ENCODE measurements at regions not wholly inside any gene's neighbourhood (a gene's known extent, or its start where the extent isn't known, plus 50 kb on each side); places are given as distances from the start of the nearest gene placed in this dataset.

GRCh38 chr19:57002710-57003109 lies 117.1 kb upstream of the USP29 start:
- no peak overlapping the region for H3K4me3 ChIP-seq
- in situ Hi-C loops (cut with MboI): no loop called here
- 39 to 42% methylated on average over 15 of the region's 15 CpGs for WGBS, 2 experiments (ENCODE audit: low coverage in 1 of 2, low lambda C conversion rate in 2 of 2, missing lambda C conversion rate in 2 of 2)
- H3K79me2 ChIP-seq (ENCODE audit: insufficient read depth): no peaks in the 10 kb centered on the region
- H4K20me1 ChIP-seq (ENCODE audit: insufficient read depth): no peaks in the 10 kb centered on the region
- no peaks in the 10 kb centered on the region for H3K4me1 ChIP-seq (ENCODE audit: insufficient read depth)
- H3K9me2 ChIP-seq (ENCODE audit: insufficient read depth): no peaks in the 10 kb centered on the region
- no peak for DNase-seq
- H2AFZ ChIP-seq: no peak overlapping the region
- TF ChIP-seq EZH2phosphoT487 (IDR thresholded peaks at IDR 0.05; ENCODE audit: insufficient read depth, low read depth): no peak
- TF ChIP-seq EZH2 (IDR thresholded peaks at IDR 0.05; ENCODE audit: insufficient read depth, poor library complexity, severe bottlenecking): no peak
- no peak overlapping the region for H3K9ac ChIP-seq
- no peak overlapping the region for H3K4me2 ChIP-seq (ENCODE audit: unreplicated experiment)
- peaks cover 6% of the 10 kb centered on the region for H3K9me3 ChIP-seq (ENCODE audit: low read depth)
- no peaks in the 10 kb centered on the region for H3K36me3 ChIP-seq (ENCODE audit: low read depth)
- no peaks in the 10 kb centered on the region for H3F3A ChIP-seq (ENCODE audit: insufficient read depth)
- no peak overlapping the region for H3K27ac ChIP-seq
- H3K27me3 ChIP-seq (replicated peaks; ENCODE audit: insufficient read depth): no peaks in the 10 kb centered on the region

GRCh38 chr19:57004418-57004817 lies 115.4 kb upstream of the USP29 start:
- in situ Hi-C loops (cut with MboI): no loop called here
- no peak for DNase-seq
- H2AFZ ChIP-seq: no peak overlapping the region

GRCh38 chr19:57008432-57008831 lies 111.4 kb upstream of the USP29 start:
- H3K9ac ChIP-seq: no peak overlapping the region
- no peaks in the 10 kb centered on the region for H3K36me3 ChIP-seq (ENCODE audit: low read depth)
- no peak for DNase-seq
- H3K4me3 ChIP-seq: no peak overlapping the region
- TF ChIP-seq EZH2 (IDR thresholded peaks at IDR 0.05; ENCODE audit: insufficient read depth, poor library complexity, severe bottlenecking) (no peak), EZH2phosphoT487 (IDR thresholded peaks at IDR 0.05; ENCODE audit: insufficient read depth, low read depth) (no peak)
- WGBS, 2 experiments (ENCODE audit: low coverage in 1 of 2, low lambda C conversion rate in 2 of 2, missing lambda C conversion rate in 2 of 2): 31 to 34% methylated on average over 6 of the region's 6 CpGs
- no peaks in the 10 kb centered on the region for H3K4me1 ChIP-seq (ENCODE audit: insufficient read depth)
- no peak overlapping the region for H3K27ac ChIP-seq
- H3K9me3 ChIP-seq (ENCODE audit: low read depth): no peaks in the 10 kb centered on the region
- H3K9me2 ChIP-seq (ENCODE audit: insufficient read depth): no peaks in the 10 kb centered on the region
- no peak overlapping the region for H3K4me2 ChIP-seq (ENCODE audit: unreplicated experiment)
- H3F3A ChIP-seq (ENCODE audit: insufficient read depth): no peaks in the 10 kb centered on the region
- in situ Hi-C loops (cut with MboI): no loop called here
- H3K27me3 ChIP-seq (replicated peaks; ENCODE audit: insufficient read depth): no peaks in the 10 kb centered on the region
- no peak overlapping the region for H2AFZ ChIP-seq
- no peaks in the 10 kb centered on the region for H3K79me2 ChIP-seq (ENCODE audit: insufficient read depth)
- H4K20me1 ChIP-seq (ENCODE audit: insufficient read depth): no peaks in the 10 kb centered on the region

More at GRCh38 chr19:57004418-57004817, 115.4 kb upstream of the USP29 start:
- Histone ChIP-seq H3K9me3 (ENCODE audit: low read depth) (peaks cover 4% of the 10 kb centered on the region), H3K4me2 (ENCODE audit: unreplicated experiment) (no peak overlapping the region), H3K36me3 (ENCODE audit: low read depth) (no peaks in the 10 kb centered on the region), H3K4me3 (no peak overlapping the region), H3K27ac (no peak overlapping the region), H3K9me2 (ENCODE audit: insufficient read depth) (no peaks in the 10 kb centered on the region), H3K4me1 (ENCODE audit: insufficient read depth) (no peaks in the 10 kb centered on the region), H3K27me3 (replicated peaks; ENCODE audit: insufficient read depth) (no peaks in the 10 kb centered on the region), H3F3A (ENCODE audit: insufficient read depth) (no peaks in the 10 kb centered on the region), H4K20me1 (ENCODE audit: insufficient read depth) (no peaks in the 10 kb centered on the region), H3K9ac (no peak overlapping the region), H3K79me2 (ENCODE audit: insufficient read depth) (no peaks in the 10 kb centered on the region)
- 60 to 65% methylated on average over 13 of the region's 13 CpGs for WGBS, 2 experiments (ENCODE audit: low coverage in 1 of 2, low lambda C conversion rate in 2 of 2, missing lambda C conversion rate in 2 of 2)
- TF ChIP-seq EZH2phosphoT487 (IDR thresholded peaks at IDR 0.05; ENCODE audit: insufficient read depth, low read depth): no peak
- no peak for TF ChIP-seq EZH2 (IDR thresholded peaks at IDR 0.05; ENCODE audit: insufficient read depth, poor library complexity, severe bottlenecking)

GRCh38 chr19:57010541-57010940 lies 109.2 kb upstream of the USP29 start:
- no peaks in the 10 kb centered on the region for H3K9me3 ChIP-seq (ENCODE audit: low read depth)
- H3K9me2 ChIP-seq (ENCODE audit: insufficient read depth): no peaks in the 10 kb centered on the region
- H3K4me1 ChIP-seq (ENCODE audit: insufficient read depth): no peaks in the 10 kb centered on the region
- H3K4me3 ChIP-seq: no peak overlapping the region
- H3K4me2 ChIP-seq (ENCODE audit: unreplicated experiment): no peak overlapping the region
- WGBS, 2 experiments (ENCODE audit: low coverage in 1 of 2, low lambda C conversion rate in 2 of 2, missing lambda C conversion rate in 2 of 2): 27 to 28% methylated on average over 16 of the region's 16 CpGs
- H3K79me2 ChIP-seq (ENCODE audit: insufficient read depth): no peaks in the 10 kb centered on the region
- no peak overlapping the region for H3K9ac ChIP-seq
- DNase-seq: no peak
- H4K20me1 ChIP-seq (ENCODE audit: insufficient read depth): no peaks in the 10 kb centered on the region
- no peaks in the 10 kb centered on the region for H3K27me3 ChIP-seq (replicated peaks; ENCODE audit: insufficient read depth)
- no peaks in the 10 kb centered on the region for H3F3A ChIP-seq (ENCODE audit: insufficient read depth)
- no peak for TF ChIP-seq EZH2phosphoT487 (IDR thresholded peaks at IDR 0.05; ENCODE audit: insufficient read depth, low read depth)
- TF ChIP-seq EZH2 (IDR thresholded peaks at IDR 0.05; ENCODE audit: insufficient read depth, poor library complexity, severe bottlenecking): no peak
- in situ Hi-C loops (cut with MboI): no loop called here
- H3K27ac ChIP-seq: no peak overlapping the region
- no peaks in the 10 kb centered on the region for H3K36me3 ChIP-seq (ENCODE audit: low read depth)
- H2AFZ ChIP-seq: no peak overlapping the region

- Histone ChIP-seq H3K79me2 (ENCODE audit: insufficient read depth) (no peaks in the 10 kb centered on the region), H3K36me3 (ENCODE audit: low read depth) (no peaks in the 10 kb centered on the region), H3K27ac (no peak overlapping the region), H3K4me3 (no peak overlapping the region), H2AFZ (no peak overlapping the region), H3K9me2 (ENCODE audit: insufficient read depth) (no peaks in the 10 kb centered on the region), H3F3A (ENCODE audit: insufficient read depth) (no peaks in the 10 kb centered on the region), H4K20me1 (ENCODE audit: insufficient read depth) (no peaks in the 10 kb centered on the region), H3K4me1 (ENCODE audit: insufficient read depth) (no peaks in the 10 kb centered on the region), H3K27me3 (replicated peaks; ENCODE audit: insufficient read depth) (no peaks in the 10 kb centered on the region), H3K9me3 (ENCODE audit: low read depth) (no peaks in the 10 kb centered on the region), H3K9ac (no peak overlapping the region), H3K4me2 (ENCODE audit: unreplicated experiment) (no peak overlapping the region)
- DNase-seq: no peak
- no peak for TF ChIP-seq EZH2phosphoT487 (IDR thresholded peaks at IDR 0.05; ENCODE audit: insufficient read depth, low read depth)
- no peak for TF ChIP-seq EZH2 (IDR thresholded peaks at IDR 0.05; ENCODE audit: insufficient read depth, poor library complexity, severe bottlenecking)
- 71 to 78% methylated on average over 27 of the region's 27 CpGs for WGBS, 2 experiments (ENCODE audit: low coverage in 1 of 2, low lambda C conversion rate in 2 of 2, missing lambda C conversion rate in 2 of 2)
- in situ Hi-C loops (cut with MboI): no loop called here
Observed at GRCh38 chr19:57016076-57016475, 103.7 kb upstream of the USP29 start.

Data from GM23248 (cell line).